ENCODE measurements at regions not wholly inside any gene's neighbourhood (a gene's known extent, or its start where the extent isn't known, plus 50 kb on each side); places are given as distances from the start of the nearest gene placed in this dataset.

DNA sequence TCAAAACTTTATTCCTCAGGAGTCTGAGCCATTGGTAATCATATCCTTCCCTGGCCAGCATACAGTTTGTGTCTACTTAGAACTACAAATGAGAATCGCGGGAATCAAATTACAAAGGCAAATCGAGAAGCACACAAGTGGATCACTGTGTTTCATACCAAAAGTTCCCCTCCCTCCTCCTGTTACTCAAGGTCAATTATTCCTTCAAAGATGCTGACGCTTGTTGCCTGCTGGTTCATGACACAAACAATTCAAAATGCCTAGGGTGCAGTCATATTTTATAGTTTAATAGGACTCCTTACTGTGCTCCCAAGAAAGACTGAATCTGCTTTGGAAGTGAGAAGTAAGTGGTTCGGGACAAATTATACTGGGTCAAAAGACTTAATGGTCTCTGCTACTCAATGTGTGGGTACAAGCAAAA is 93.0 kb upstream of the PBX1 start:
- no peak for DNase-seq

DNA sequence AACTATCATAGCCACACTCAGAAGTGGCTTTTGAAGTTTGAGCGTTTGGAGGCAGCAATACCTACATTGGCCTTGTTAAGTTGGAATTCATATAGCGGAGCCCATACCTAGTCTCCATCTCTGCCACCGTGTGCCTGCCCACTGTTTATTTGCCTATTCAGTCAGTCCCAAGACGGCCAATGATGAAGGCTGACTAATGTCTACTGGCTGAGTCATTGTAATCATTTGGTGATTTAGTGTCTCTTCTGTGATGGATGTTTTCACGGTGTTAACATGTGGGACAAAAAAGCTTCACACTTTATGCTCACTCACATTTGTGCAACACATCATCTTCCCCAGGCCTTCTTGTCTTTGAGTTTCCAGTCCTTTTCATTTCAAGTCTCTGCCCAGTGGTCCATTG is 92.6 kb upstream of the PBX1 start:
- DNase-seq, result no peak

DNA sequence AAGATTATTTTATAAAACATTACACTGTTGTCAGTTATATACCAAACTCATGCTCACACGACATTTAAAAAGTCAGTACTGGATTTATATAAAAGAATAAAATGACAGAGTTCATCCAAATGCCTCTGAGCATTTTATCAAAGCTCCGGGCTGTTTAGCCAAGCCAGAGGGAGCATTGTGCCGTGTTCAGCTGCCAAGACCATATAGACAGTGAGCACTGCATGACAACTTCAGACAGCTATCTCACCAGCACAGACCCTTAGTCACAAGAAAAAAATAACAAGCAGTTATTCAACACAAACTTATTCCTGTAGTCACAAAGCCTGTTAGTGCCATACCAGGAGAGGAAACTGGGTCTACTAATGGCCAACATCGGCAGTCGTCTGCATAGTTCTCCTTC is 88.0 kb upstream of the PBX1 start:
- DNase-seq, result no peak

DNA sequence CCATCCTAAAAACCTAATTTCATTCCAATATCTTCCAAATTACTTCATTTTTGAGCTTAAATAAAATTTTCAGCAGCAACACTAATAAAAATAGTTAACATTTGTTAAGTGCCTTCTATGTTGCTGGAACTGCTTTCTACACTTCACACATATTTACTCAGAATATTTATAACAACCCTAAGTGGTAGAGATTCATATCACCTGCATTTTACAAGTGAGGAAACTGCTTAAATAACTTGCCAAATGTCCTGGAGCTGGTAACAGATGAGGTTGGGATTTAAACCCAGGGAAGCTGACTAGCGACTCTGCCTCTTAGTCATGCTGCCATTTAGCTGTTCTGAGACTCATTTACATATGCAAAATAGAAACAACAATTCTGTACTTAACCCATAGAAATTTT is 86.1 kb upstream of the PBX1 start:
- DNase-seq, result no peak

DNA sequence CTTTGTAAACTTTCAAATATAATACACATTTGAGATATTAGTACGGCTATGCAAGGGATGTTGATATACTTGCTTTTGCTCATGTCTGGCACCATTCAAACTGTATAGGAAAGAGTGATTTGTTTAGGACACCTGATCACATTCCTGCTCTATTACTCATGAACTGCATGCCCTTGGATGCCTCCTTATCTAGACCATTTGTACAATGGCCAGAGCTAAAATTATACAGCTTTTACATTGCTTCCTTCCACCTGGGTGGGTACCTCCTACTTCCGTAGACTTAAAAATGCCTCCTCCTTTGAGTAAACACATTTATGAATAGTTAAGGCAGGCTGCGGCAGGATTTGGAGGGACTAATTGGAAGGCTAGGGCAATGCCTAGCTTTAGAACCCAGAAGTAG is 85.4 kb upstream of the PBX1 start:
- DNase-seq, result no peak

DNA sequence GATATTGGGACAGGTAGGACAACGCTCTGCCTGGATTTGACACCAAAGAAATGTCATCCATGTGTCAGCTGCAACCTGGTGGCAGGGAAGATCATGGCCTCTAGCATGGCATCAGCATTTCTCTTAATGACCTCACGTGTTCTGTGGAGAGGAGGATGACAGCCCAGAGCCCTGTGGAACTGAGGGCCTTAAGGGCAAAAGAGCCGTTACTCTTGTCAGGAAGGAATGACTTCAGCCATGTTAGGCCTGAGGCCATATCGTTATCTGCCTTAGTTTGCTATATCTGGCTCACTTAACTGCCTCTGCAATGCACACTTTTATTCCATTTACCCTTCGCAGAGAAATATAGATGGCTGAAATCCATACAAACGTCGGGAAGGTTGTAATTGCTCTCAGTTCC is 83.2 kb upstream of the PBX1 start:
- no peak for DNase-seq

DNA sequence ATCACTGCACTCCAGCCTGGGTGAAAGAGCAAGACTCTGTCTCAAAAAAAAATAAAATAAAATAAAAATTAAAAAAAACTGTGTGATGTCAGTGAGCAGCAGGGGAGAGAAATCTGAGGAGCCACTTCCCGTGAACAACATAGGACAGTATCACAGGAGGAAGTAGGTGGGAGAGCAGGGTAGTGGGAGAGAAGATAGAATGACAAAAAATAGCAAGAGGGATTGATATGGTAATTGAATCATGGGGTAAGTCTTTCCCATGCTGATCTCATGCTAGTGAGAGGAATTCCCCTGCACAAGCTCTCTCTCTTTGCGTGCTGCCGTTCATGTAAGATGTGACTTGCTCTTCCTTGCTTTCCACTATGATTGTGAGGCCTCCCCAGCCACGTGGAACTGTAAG is 81.6 kb upstream of the PBX1 start:
- DNase-seq, result no peak

DNA sequence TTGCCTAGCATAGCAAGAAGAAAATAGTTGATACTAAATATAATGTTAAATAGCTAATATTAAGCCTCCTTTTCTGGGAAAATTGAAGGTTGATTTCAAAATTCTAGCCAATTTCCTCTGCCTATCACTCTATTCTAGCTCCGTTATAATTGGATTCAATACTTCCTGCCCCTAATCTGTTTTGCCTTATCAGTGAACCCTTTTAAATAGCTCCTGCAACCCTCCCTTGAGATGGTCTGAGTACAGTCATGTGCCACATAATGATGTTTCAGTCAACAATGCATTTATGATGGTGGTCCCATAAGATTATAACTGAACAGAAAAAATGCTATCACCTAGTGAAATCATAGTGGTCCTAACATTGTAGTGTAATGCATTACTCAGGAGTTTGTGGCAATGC is 79.7 kb upstream of the PBX1 start:
- no peak for DNase-seq

DNA sequence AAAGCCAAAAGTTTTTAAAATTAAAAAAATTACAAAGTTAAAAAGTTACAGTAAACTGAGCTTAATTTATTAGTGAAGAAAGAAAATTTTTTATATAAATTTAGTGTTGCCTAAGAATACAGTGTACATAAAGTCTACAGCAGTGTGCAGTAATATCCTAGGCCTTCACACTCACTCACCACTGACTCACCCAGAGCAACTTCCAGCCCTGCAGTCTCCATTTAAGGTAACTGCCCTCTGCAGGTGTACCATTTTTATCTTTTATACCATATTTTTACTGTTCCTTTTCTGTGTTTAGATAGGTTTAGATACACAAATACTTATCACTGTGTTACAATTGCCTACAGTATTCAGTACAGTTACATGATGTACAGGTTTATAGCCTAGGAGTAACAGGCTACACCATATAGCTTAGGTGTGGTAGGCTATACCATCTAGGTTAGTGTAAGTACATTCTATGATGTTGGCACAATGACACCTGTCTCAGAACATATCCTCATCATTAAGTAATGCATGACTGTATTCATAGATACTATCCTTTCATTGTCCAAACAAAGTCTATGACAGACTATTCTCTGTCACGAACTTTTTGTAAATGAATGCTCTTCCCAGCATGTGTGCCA is 78.6 kb upstream of the PBX1 start:
- no peak for DNase-seq

DNA sequence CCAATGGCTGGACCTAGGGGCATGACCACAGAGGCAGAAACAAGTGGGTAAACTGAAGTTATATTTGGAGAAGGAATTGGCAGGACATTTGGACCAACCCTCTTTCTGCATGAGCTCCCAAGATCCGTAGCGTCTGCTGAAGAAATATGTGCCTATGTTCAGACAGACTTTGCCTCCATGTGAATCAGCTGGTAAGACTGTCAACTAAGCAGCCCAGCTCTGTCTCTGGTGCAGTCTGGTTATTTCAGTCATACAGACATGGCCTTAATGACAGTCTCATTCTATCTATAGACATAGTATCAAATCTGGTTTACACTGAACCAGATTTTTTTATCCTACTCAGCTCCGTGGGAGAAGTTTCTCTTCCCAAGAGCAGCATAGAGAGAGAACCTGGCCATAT is 63.1 kb upstream of the PBX1 start:
- no peak for DNase-seq

DNA sequence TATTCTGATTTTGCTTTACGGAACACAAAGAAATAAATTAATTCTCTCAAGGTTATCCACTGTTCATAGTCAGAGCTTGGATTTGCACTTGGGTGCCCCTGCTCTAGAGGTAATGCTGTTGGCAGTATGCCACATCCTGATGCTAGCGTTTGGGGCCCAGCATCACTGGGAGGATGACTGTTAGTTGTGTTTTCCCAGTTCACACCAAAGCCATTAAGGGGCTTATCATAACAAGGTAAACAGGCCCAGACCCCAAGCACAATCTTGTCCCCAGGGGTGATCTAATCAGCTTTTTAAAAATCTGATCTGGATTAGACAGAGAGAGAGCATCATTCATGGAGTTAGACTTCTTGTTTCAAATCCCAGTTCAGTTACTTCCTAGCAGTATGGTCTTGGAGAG is 60.2 kb upstream of the PBX1 start:
- DNase-seq, result no peak

DNA sequence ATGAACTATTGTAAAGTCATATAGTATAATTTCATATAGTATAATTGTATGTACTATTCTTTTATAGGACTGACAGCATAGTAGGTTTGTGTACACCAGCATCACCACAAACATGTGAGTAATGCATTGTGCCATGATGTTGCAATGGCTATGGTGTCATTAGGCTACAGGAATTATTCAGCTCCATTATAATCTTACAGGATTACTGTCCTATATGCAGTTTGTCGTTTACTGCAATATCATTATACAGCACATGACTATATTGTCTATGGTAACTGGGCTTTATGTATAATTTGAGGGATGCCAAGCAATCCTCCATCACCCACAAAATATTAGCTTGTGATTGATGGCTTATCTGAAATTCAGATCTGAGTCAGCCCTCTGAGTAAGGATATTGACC is 54.2 kb upstream of the PBX1 start:
- peak; percentile 45 for DNase-seq
